ENCODE measurements at regions not wholly inside any gene's neighbourhood (a gene's known extent, or its start where the extent isn't known, plus 50 kb on each side); places are given as distances from the start of the nearest gene placed in this dataset.

GRCh38 chr2:237165405-237166276 lies 80.0 kb downstream of the COPS8 start:
- Histone ChIP-seq H3K36me3 (no peaks in the 10 kb centered on the region), H3K27me3 (no peaks in the 10 kb centered on the region), H3K9me3 (peaks cover 5 to 7% of the 10 kb centered on the region in 2 donors), H3K4me3 (no peak overlapping the region), H3K4me1 (peaks cover 0 to 2% (median 0%) of the 10 kb centered on the region in 4 donors), H3K27ac (peak overlapping the region; percentile 46 to 65 (median 49))
- no peak for DNase-seq
- in situ Hi-C loops (cut with MboI; ENCODE audit: low pct_ligation_motif_present in 1 of 4, low pct_unique_long_range_greater_than_20kb in 1 of 4, low sequenced_read_pairs in 3 of 4) (loop anchor here in 3 of 4 donors (25.0 kb wide), 2 partner anchors 247 to 397 kb away; partner anchors contain the start of genes COL6A3 (in 2 of the 3) and PRLH (in 1 of the 3)), intact Hi-C loops (cut with DNase I; ENCODE audit: low total_unique reads) (no loop called here)
- peak in 3 of 5 experiments; percentile 28 to 35 (median 34) for TF ChIP-seq CTCF (IDR thresholded peaks at IDR 0.05)
- TF ChIP-seq POLR2A (IDR thresholded peaks at IDR 0.05), result no peak
- 74 to 81% methylated on average over 4 to 5 of the region's 5 CpGs for WGBS, 2 donors (ENCODE audit: low coverage in 1 of 2)

- in situ Hi-C loops (cut with MboI; ENCODE audit: low pct_ligation_motif_present in 1 of 4, low pct_unique_long_range_greater_than_20kb in 1 of 4, low sequenced_read_pairs in 3 of 4) (loop anchor here in 3 of 4 donors (25.0 kb wide), 2 partner anchors 245 to 395 kb away; partner anchors contain the start of genes COL6A3 (in 2 of the 3) and PRLH (in 1 of the 3)), intact Hi-C loops (cut with DNase I; ENCODE audit: low total_unique reads) (no loop called here)
- H3K36me3 ChIP-seq, result no peaks in the 10 kb centered on the region
Observed at GRCh38 chr2:237167038-237167437, 81.3 kb downstream of the COPS8 start.

GRCh38 chr2:237167934-237168333 lies 82.2 kb downstream of the COPS8 start:
- in situ Hi-C loops (cut with MboI; ENCODE audit: low pct_ligation_motif_present in 1 of 4, low pct_unique_long_range_greater_than_20kb in 1 of 4, low sequenced_read_pairs in 3 of 4) (loop anchor here in 3 of 4 donors (25.0 kb wide), 2 partner anchors 244 to 394 kb away; partner anchors contain the start of genes COL6A3 (in 2 of the 3) and PRLH (in 1 of the 3)), intact Hi-C loops (cut with DNase I; ENCODE audit: low total_unique reads) (no loop called here)

More at GRCh38 chr2:237167038-237167437, 81.3 kb downstream of the COPS8 start:
- 88% methylated on average over 4 of the region's 4 CpGs; no CpG with 5 or more reads in 1 of the 2 donors for WGBS, 2 donors (ENCODE audit: low coverage in 1 of 2)
- H3K27me3 ChIP-seq, result no peaks in the 10 kb centered on the region
- no peak overlapping the region for H3K4me3 ChIP-seq
- H3K27ac ChIP-seq, result no peak overlapping the region
- no peak for DNase-seq
- no peak for TF ChIP-seq EP300 (IDR thresholded peaks at IDR 0.05; ENCODE audit: low read depth)
- no peak for TF ChIP-seq POLR2A (IDR thresholded peaks at IDR 0.05)
- TF ChIP-seq POLR2AphosphoS5 (IDR thresholded peaks at IDR 0.05), result no peak
- TF ChIP-seq CTCF (IDR thresholded peaks at IDR 0.05), result no peak
- H3K9me3 ChIP-seq, result peaks cover 5 to 7% of the 10 kb centered on the region in 2 donors
- H3K4me1 ChIP-seq, result peaks cover 0 to 9% (median 3%) of the 10 kb centered on the region in 4 donors

More at GRCh38 chr2:237167934-237168333, 82.2 kb downstream of the COPS8 start:
- 81 to 96% methylated on average over 5 of the region's 5 CpGs for whole genome bisulfite sequencing, 2 donors (ENCODE audit: low coverage in 1 of 2)
- TF ChIP-seq EP300 (IDR thresholded peaks at IDR 0.05; ENCODE audit: low read depth), result no peak
- no peak for TF ChIP-seq POLR2A (IDR thresholded peaks at IDR 0.05)
- TF ChIP-seq CTCF (IDR thresholded peaks at IDR 0.05), result no peak
- no peak for TF ChIP-seq POLR2AphosphoS5 (IDR thresholded peaks at IDR 0.05)
- Histone ChIP-seq H3K27me3 (no peaks in the 10 kb centered on the region), H3K9me3 (peaks cover 5 to 7% of the 10 kb centered on the region in 2 donors), H3K4me1 (peaks cover 0 to 12% (median 5%) of the 10 kb centered on the region in 4 donors), H3K4me3 (no peak overlapping the region), H3K36me3 (no peaks in the 10 kb centered on the region), H3K27ac (no peak overlapping the region)
- no peak for DNase-seq

All from transverse colon (tissue), 4 donors.